Glutamatergic neuron (in vitro differentiated cells): ENCODE measurements at regions not wholly inside any gene's neighbourhood (a gene's known extent, or its start where the extent isn't known, plus 50 kb on each side); places are given as distances from the start of the nearest gene placed in this dataset.

Source experiments
- DNase-seq: peaks from one replicate; pipeline ENCODE4 v3.0.0; 2022
- H3K27ac Mint-ChIP-seq: one replicate; pipeline ENCODE4 v1.8.0; 2020; ENCODE audit warnings: mild to moderate bottlenecking, mixed read lengths, inconsistent platforms; ENCODE audit not compliant: unreplicated experiment
- H3K27me3 Mint-ChIP-seq: one replicate; pipeline ENCODE4 v1.8.0; 2020; ENCODE audit warnings: mild to moderate bottlenecking, moderate library complexity, mixed read lengths, inconsistent platforms; ENCODE audit not compliant: unreplicated experiment
- H3K36me3 Mint-ChIP-seq: one replicate; pipeline ENCODE4 v1.8.0; 2020; ENCODE audit warnings: mild to moderate bottlenecking, mixed read lengths, inconsistent platforms; ENCODE audit not compliant: unreplicated experiment
- H3K4me1 Mint-ChIP-seq: one replicate; pipeline ENCODE4 v1.8.0; 2020; ENCODE audit warnings: mild to moderate bottlenecking, low read depth, mixed read lengths, inconsistent platforms; ENCODE audit not compliant: unreplicated experiment
- H3K4me3 Mint-ChIP-seq: one replicate; pipeline ENCODE4 v1.8.0; 2020; ENCODE audit warnings: mild to moderate bottlenecking, mixed read lengths, inconsistent platforms; ENCODE audit not compliant: unreplicated experiment
- H3K9me3 Mint-ChIP-seq: one replicate; pipeline ENCODE4 v1.8.0; 2020; ENCODE audit warnings: mild to moderate bottlenecking, moderate library complexity, mixed read lengths, inconsistent platforms; ENCODE audit not compliant: unreplicated experiment
- TF ChIP-seq, protein P1 (sequence below): fragments of 200-600 bp; sonication (generic); IDR thresholded peaks from one replicate; pipeline ENCODE4 v1.5.0; 2021; ENCODE audit not compliant: partially characterized antibody, unreplicated experiment

DNA sequence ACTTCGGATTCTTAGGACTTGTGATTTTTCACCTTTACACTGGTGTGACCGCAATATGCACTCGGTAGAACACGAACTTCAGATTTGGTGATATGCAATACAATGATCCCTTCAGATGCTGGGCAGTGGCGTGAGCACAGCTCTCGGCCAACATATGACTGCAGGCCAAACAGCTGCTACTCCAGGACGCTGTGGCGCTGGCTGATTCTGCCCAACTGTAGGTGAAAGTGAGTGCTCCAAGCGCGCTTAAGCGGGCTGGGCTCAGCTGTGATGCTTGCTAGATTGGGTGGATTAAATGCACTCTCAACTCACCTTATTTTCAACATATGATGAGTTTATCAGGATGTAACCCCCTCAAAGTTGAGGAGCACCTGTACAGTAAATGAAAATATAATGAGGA lies 137.6 kb upstream of the RET start:
- Mint-ChIP-seq H3K27ac (peak overlapping the region; percentile 59), H3K36me3 (no peaks in the 10 kb centered on the region), H3K4me1 (peaks cover 12% of the 10 kb centered on the region), H3K9me3 (peaks cover 3% of the 10 kb centered on the region), H3K4me3 (peak overlapping the region; percentile 55), H3K27me3 (peaks cover 13% of the 10 kb centered on the region)
- TF ChIP-seq, protein P1, sequence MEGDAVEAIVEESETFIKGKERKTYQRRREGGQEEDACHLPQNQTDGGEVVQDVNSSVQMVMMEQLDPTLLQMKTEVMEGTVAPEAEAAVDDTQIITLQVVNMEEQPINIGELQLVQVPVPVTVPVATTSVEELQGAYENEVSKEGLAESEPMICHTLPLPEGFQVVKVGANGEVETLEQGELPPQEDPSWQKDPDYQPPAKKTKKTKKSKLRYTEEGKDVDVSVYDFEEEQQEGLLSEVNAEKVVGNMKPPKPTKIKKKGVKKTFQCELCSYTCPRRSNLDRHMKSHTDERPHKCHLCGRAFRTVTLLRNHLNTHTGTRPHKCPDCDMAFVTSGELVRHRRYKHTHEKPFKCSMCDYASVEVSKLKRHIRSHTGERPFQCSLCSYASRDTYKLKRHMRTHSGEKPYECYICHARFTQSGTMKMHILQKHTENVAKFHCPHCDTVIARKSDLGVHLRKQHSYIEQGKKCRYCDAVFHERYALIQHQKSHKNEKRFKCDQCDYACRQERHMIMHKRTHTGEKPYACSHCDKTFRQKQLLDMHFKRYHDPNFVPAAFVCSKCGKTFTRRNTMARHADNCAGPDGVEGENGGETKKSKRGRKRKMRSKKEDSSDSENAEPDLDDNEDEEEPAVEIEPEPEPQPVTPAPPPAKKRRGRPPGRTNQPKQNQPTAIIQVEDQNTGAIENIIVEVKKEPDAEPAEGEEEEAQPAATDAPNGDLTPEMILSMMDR, result no peak
- no peak for DNase-seq

DNA sequence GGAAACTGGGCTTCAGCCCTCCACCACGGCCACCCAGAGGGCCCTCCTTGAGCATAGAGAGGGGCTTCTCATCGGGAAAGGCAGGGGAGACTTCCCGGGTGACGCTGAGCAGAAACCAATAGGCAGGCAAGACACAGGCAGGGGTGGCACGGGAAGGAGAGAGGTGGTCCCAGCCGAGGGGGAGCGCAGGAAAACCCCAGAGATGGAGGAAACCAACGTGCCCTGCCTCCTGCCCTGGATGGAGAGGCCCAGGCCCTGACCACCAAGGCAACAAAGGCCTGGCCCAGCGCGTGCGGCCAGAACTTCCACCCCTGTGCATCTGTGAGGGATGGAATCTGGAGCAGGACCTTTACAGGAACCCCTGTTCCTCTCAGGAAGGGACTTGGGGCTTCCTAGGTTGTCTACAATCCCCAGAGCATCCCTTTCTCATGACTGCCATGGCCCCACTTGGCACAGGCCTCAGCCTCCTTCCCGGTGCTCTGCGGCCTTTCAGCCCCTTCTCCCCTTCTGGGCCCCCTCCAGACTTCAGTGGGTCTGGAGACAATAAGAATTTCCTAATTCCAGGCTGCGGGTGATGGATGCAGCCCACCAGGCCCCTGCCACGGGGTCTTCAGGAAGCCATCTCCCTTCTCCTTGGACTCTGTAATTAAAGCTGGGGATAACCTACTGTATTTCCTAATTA lies 137.0 kb upstream of the RET start:
- H3K27ac Mint-ChIP-seq, result peak overlapping the region; percentile 59
- H3K36me3 Mint-ChIP-seq, result no peaks in the 10 kb centered on the region
- H3K9me3 Mint-ChIP-seq, result peaks cover 3% of the 10 kb centered on the region
- TF ChIP-seq, protein P1, result no peak
- peaks cover 11% of the 10 kb centered on the region for H3K27me3 Mint-ChIP-seq
- peaks cover 12% of the 10 kb centered on the region for H3K4me1 Mint-ChIP-seq
- peak overlapping the region; percentile 55 for H3K4me3 Mint-ChIP-seq
- DNase-seq, result no peak

DNA sequence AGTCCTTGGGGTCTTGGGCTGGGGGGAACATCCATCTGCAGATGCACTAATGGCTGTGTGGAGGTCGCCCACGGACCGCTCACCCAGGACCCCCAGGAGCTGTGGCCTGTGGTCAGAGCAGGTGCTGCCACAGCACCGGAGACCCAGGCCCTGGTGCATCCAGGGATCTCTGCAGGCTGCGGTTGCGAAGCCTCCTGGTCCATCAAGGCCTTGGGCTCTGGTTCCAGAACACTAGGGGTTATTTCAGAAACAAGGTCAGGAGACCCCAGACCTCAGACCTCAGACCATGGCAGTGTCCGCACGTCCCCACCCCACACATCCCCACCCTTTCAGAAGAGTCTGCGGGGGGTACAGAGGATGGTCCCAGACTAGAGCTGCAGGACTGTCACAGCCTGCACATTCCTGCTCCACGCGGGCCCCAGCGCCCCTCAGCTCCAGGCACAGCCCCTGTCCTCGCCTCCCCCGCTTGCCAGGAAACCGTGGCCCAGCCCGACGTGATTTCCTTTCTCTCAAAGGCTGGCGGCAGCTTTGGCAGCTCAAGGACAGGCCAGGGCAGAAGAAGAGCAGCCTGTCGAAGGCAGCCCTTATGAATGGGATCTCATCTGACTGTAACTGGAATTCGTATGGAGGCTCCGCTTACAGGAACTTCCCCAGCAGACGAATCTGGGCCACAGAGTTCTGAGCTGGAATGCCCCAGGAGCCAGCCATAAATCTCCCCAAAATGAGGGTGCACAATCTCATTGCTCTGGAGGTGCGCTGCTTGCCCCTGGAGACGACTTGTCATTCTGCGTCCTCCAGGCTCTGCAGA lies 136.2 kb upstream of the RET start:
- TF ChIP-seq, protein P1, result no peak
- Mint-ChIP-seq H3K27me3 (peaks cover 7% of the 10 kb centered on the region), H3K36me3 (no peaks in the 10 kb centered on the region), H3K4me3 (no peak overlapping the region), H3K9me3 (peaks cover 3% of the 10 kb centered on the region), H3K27ac (no peak overlapping the region), H3K4me1 (peaks cover 12% of the 10 kb centered on the region)
- no peak for DNase-seq

DNA sequence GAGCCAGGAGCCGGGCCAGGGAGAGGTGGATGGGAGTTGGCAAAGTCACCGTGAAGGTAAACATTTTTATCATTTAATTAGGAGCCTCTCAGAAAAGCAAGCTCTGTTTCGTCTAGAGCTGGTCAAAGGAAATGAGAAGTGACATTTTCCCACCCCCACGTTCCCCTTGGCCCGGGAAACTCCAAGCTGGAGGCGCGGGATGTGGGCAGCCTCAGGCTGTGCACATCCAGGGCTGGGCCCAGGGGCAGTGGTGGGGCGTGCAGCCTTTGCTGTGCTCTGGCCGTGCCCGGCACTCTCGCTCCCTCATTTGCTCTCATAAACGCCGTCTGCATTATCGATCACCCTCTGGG lies 135.6 kb upstream of the RET start:
- Mint-ChIP-seq H3K27me3 (peaks cover 7% of the 10 kb centered on the region), H3K4me1 (peaks cover 12% of the 10 kb centered on the region), H3K36me3 (no peaks in the 10 kb centered on the region), H3K27ac (no peak overlapping the region), H3K4me3 (no peak overlapping the region), H3K9me3 (peaks cover 3% of the 10 kb centered on the region)
- TF ChIP-seq, protein P1, result no peak
- DNase-seq, result no peak

DNA sequence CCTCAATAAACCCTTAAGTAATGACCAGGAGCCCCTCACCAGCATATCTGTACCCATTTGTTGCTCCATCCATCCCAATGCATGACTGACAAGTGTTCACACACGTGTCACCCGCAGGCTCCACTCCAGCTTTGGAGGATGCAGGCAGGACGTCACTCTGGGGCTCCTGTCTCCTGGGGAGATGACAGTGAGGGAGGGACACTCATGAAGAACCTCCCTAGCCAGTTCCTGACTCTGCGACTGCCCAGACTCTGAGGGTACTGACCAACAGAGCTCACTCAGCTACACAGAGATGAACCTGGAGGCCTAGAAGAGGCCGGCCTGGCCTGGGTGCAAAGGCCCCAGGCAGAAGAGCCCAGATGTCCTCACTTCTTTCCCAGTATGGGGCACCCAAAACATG lies 135.1 kb upstream of the RET start:
- Mint-ChIP-seq H3K36me3 (no peaks in the 10 kb centered on the region), H3K4me1 (peaks cover 12% of the 10 kb centered on the region), H3K27me3 (peaks cover 7% of the 10 kb centered on the region), H3K9me3 (peaks cover 3% of the 10 kb centered on the region), H3K27ac (no peak overlapping the region), H3K4me3 (no peak overlapping the region)
- no peak for DNase-seq
- TF ChIP-seq, protein P1, result no peak
